ENCODE measurements at regions not wholly inside any gene's neighbourhood (a gene's known extent, or its start where the extent isn't known, plus 50 kb on each side); places are given as distances from the start of the nearest gene placed in this dataset.

DNA sequence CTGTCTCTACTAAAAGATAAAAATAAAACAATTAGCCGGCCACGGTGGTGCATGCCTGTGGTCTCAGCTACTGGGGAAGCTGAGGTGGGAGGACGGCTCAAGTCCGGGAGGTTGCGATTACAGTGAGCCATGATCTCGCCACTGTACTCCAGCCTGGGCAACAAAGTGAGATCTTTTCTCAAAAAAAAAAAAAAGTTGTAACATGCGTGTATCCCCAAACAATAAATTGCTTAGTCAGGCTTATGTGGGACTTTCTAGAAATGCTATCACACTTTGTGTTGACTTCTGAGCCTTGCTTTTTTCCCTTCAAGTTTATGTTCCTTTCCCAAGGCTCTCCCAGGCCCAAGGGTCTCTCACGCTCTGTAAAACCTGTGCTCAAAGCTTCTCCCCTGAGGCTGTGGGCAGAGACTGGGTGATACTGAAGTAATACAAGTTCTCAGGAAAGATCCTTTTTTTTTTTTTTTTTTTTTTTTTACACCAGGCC, 88.0 kb upstream of the TNS3 start:
- DNase-seq (ENCODE audit: low read depth in 1 of 2, low spot score in 2 of 2) (no peak), FAIRE-seq (no peak)
- Histone ChIP-seq H3K4me1 (replicated peaks in 1 of 4; ENCODE audit: control insufficient read depth in 3 of 4, insufficient read depth in 4 of 4, low read length in 3 of 4) (peaks cover 0 to 11% (median 9%) of the 10 kb centered on the region in 4 experiments; a peak in 6 of 7 replicates), H3K79me1 (ENCODE audit: low read depth, low read length) (no peaks in the 10 kb centered on the region), H3K9ac (replicated peaks in 1 of 4; ENCODE audit: extremely low read depth in 1 of 4, low read depth in 3 of 4, low read length in 3 of 4) (no peak overlapping the region), H3K56ac (replicated peaks; ENCODE audit: insufficient read length, low read depth, low read length) (no peak overlapping the region), H3K4ac (replicated peaks; ENCODE audit: insufficient read length, low read depth, low read length) (no peak overlapping the region), H3K36me3 (ENCODE audit: control insufficient read depth in 2 of 4, insufficient read depth in 4 of 4, low read length in 3 of 4) (no peaks in the 10 kb centered on the region), H3K23ac (ENCODE audit: insufficient read length) (no peak overlapping the region), H3K9me3 (ENCODE audit: insufficient read depth in 2 of 2, low read depth in 1 of 2, low read length in 1 of 2) (no peaks in the 10 kb centered on the region), H3K23me2 (ENCODE audit: low read depth, low read length) (peaks cover 3% of the 10 kb centered on the region; the same call in 1 of the 2 replicates), H3K4me2 (ENCODE audit: insufficient read depth in 1 of 2, low read depth in 2 of 2, low read length in 2 of 2) (no peak overlapping the region), H2BK15ac (ENCODE audit: low read length) (no peak overlapping the region), H2BK12ac (ENCODE audit: low read depth, low read length) (no peak overlapping the region), H3K79me2 (ENCODE audit: control insufficient read depth in 1 of 2, insufficient read depth in 2 of 2, low read length in 2 of 2) (no peaks in the 10 kb centered on the region), H3K18ac (ENCODE audit: extremely low read depth, low read length) (no peak overlapping the region), H2BK5ac (ENCODE audit: low read depth, low read length) (no peak overlapping the region), H2AFZ (ENCODE audit: low read length) (no peak overlapping the region), H4K91ac (replicated peaks; ENCODE audit: insufficient read length, low read length) (no peak overlapping the region), H3K27ac (ENCODE audit: low read depth, low read length) (no peak overlapping the region), H4K20me1 (replicated peaks in 1 of 2; ENCODE audit: control insufficient read depth in 1 of 2, insufficient read depth in 2 of 2, low read length in 2 of 2) (no peaks in the 10 kb centered on the region), H2AK5ac (ENCODE audit: low read depth, low read length) (no peak overlapping the region), H2BK20ac (ENCODE audit: low read length) (no peak overlapping the region), H2BK120ac (replicated peaks; ENCODE audit: low read depth, low read length) (no peak overlapping the region), H3K14ac (ENCODE audit: insufficient read length) (no peak overlapping the region), H4K8ac (ENCODE audit: extremely low read depth, insufficient read depth, low read length) (no peak overlapping the region), H3K4me3 (ENCODE audit: extremely low read depth in 1 of 4, insufficient read depth in 2 of 4, low read depth in 3 of 4, low read length in 4 of 4) (no peak overlapping the region), H3K27me3 (replicated peaks in 1 of 4; ENCODE audit: control insufficient read depth in 3 of 4, extremely low read depth in 1 of 4, insufficient read depth in 3 of 4, low read length in 3 of 4) (no peaks in the 10 kb centered on the region), H4K5ac (ENCODE audit: insufficient read length, low read depth, low read length) (no peak overlapping the region)
- TF ChIP-seq YY1 (IDR thresholded peaks at IDR 0.05; ENCODE audit: low read depth, low read length) = no peak
- TF ChIP-seq TEAD4 (IDR thresholded peaks at IDR 0.05; ENCODE audit: low read depth, low read length) = no peak
- TF ChIP-seq POU5F1 (IDR thresholded peaks at IDR 0.05; ENCODE audit: low read depth, low read length) = no peak
- no peak for TF ChIP-seq CEBPB (IDR thresholded peaks at IDR 0.05; ENCODE audit: low read depth, low read length)
- TF ChIP-seq JUN (IDR thresholded peaks at IDR 0.05; ENCODE audit: low read depth, low read length) = no peak
- TF ChIP-seq BACH1 (IDR thresholded peaks at IDR 0.05; ENCODE audit: low read length) = no peak
- no peak for TF ChIP-seq POLR2AphosphoS5 (IDR thresholded peaks at IDR 0.05; ENCODE audit: low read depth, low read length)
- TF ChIP-seq NRF1 (IDR thresholded peaks at IDR 0.05; ENCODE audit: low read depth, low read length) = no peak
- TF ChIP-seq SP4 (IDR thresholded peaks at IDR 0.05; ENCODE audit: low read length) = no peak
- ChIA-PET CTCF (ENCODE audit: partially characterized antibody) (interaction anchor here (0.6 to 1.4 kb wide), 7 partner anchors 9 to 260 kb away, joined by 3 to 5 read pairs (median 3); no protein-coding TSS in a partner anchor), POLR2A (ENCODE audit: partially characterized antibody) (no interaction called here)
- 93% methylated on average over 7 of the region's 8 CpGs; no CpG with 5 or more reads in 1 of the 2 experiments for WGBS, 2 experiments (ENCODE audit: extremely low coverage in 1 of 2, insufficient coverage in 1 of 2, insufficient read length in 1 of 2, insufficient replicate concordance in 2 of 2, low coverage in 1 of 2, low lambda C conversion rate in 2 of 2, missing lambda C conversion rate in 1 of 2)
